BE2C (cell line): ENCODE measurements at regions not wholly inside any gene's neighbourhood (a gene's known extent, or its start where the extent isn't known, plus 50 kb on each side); places are given as distances from the start of the nearest gene placed in this dataset.

ENCODE experiments used
- DNase-seq: peaks from one replicate; pipeline ENCODE4 v3.0.0-alpha.2; 2020
- H3K27me3 ChIP-seq: fragments of 250-450 bp; sonication (Bioruptor Pico); 2 replicates; pipeline ENCODE4 v1.5.1; 2020; ENCODE audit warnings: mild to moderate bottlenecking
- H3K36me3 ChIP-seq: fragments of 250-450 bp; sonication (Bioruptor Pico); 2 replicates; pipeline ENCODE4 v1.5.1; 2020; ENCODE audit warnings: mild to moderate bottlenecking
- H3K4me1 ChIP-seq: fragments of 250-450 bp; sonication (Bioruptor Pico); 2 replicates; pipeline ENCODE4 v1.5.1; 2020
- H3K4me3 ChIP-seq: 2 replicates; pipeline ENCODE4 v1.5.1; 2011; ENCODE audit warnings: low read depth, low read length
- H3K9me3 ChIP-seq: fragments of 250-450 bp; sonication (Bioruptor Pico); 2 replicates; pipeline ENCODE4 v1.5.1; 2020
- CTCF ChIP-seq: IDR thresholded peaks from 2 replicates; pipeline ENCODE4 v1.5.1; 2012; ENCODE audit warnings: mild to moderate bottlenecking, low read depth, low read length

GRCh38 chr5:79853028-79853427 lies 138.0 kb downstream of the MTX3 start:
- H3K27me3 ChIP-seq: peaks cover 39% of the 10 kb centered on the region
- no peak overlapping the region for H3K4me3 ChIP-seq
- DNase-seq: no peak
- no peak for TF ChIP-seq CTCF
- no peaks in the 10 kb centered on the region for H3K36me3 ChIP-seq
- no peaks in the 10 kb centered on the region for H3K4me1 ChIP-seq
- no peaks in the 10 kb centered on the region; the same call in 1 of the 2 replicates for H3K9me3 ChIP-seq

GRCh38 chr5:79851391-79851863 lies 139.6 kb downstream of the MTX3 start:
- H3K27me3 ChIP-seq: peaks cover 49% of the 10 kb centered on the region

GRCh38 chr5:79850941-79851340 lies 140.1 kb downstream of the MTX3 start:
- H3K27me3 ChIP-seq: peaks cover 51% of the 10 kb centered on the region
- no peak for DNase-seq
- no peaks in the 10 kb centered on the region for H3K36me3 ChIP-seq
- no peaks in the 10 kb centered on the region for H3K4me1 ChIP-seq
- no peak for TF ChIP-seq CTCF
- no peaks in the 10 kb centered on the region; the same call in 1 of the 2 replicates for H3K9me3 ChIP-seq
- H3K4me3 ChIP-seq: no peak overlapping the region

More at GRCh38 chr5:79851391-79851863, 139.6 kb downstream of the MTX3 start:
- DNase-seq: no peak
- Histone ChIP-seq H3K4me3 (no peak overlapping the region), H3K4me1 (no peaks in the 10 kb centered on the region), H3K36me3 (no peaks in the 10 kb centered on the region), H3K9me3 (no peaks in the 10 kb centered on the region; the same call in 1 of the 2 replicates)
- TF ChIP-seq CTCF: no peak

GRCh38 chr5:79850316-79850822 lies 140.7 kb downstream of the MTX3 start:
- no peak for TF ChIP-seq CTCF
- Histone ChIP-seq H3K27me3 (peaks cover 49% of the 10 kb centered on the region), H3K4me3 (no peak overlapping the region), H3K36me3 (no peaks in the 10 kb centered on the region), H3K9me3 (no peaks in the 10 kb centered on the region; the same call in 1 of the 2 replicates), H3K4me1 (no peaks in the 10 kb centered on the region)
- no peak for DNase-seq

- peaks cover 48% of the 10 kb centered on the region for H3K27me3 ChIP-seq
- no peak for DNase-seq
- H3K36me3 ChIP-seq: no peaks in the 10 kb centered on the region
- no peak for TF ChIP-seq CTCF
- no peak overlapping the region for H3K4me3 ChIP-seq
- H3K9me3 ChIP-seq: no peaks in the 10 kb centered on the region; the same call in 1 of the 2 replicates
- no peaks in the 10 kb centered on the region for H3K4me1 ChIP-seq
Measured at GRCh38 chr5:79849486-79850315, 141.4 kb downstream of the MTX3 start.
